Parathyroid adenoma (tissue), 2 donors: ENCODE measurements at regions not wholly inside any gene's neighbourhood (a gene's known extent, or its start where the extent isn't known, plus 50 kb on each side); places are given as distances from the start of the nearest gene placed in this dataset.

Experiments used
- H2AFZ ChIP-seq: fragments of 300-600 bp; sonication (generic); one replicate; pipeline ENCODE4 v1.7.0; 2017; ENCODE audit warnings: antibody characterized with exemption, mild to moderate bottlenecking
- H3K27ac ChIP-seq: fragments of 300-600 bp; sonication (generic); one replicate; pipeline ENCODE4 v1.7.0; 2017
- H3K27me3 ChIP-seq: fragments of 300-600 bp; sonication (generic); one replicate; pipeline ENCODE4 v1.7.0; 2017; ENCODE audit warnings: low read length; ENCODE audit not compliant: control insufficient read depth, insufficient read depth
- H3K36me3 ChIP-seq: fragments of 300-600 bp; sonication (generic); one replicate; pipeline ENCODE4 v1.7.0; 2017; ENCODE audit warnings: low read length; ENCODE audit not compliant: control insufficient read depth, insufficient read depth
- H3K4me1 ChIP-seq: fragments of 300-600 bp; sonication (generic); one replicate; pipeline ENCODE4 v1.7.0; 2017; ENCODE audit warnings: control low read depth
- H3K4me2 ChIP-seq: fragments of 300-600 bp; sonication (generic); one replicate; pipeline ENCODE4 v1.7.0; 2017; ENCODE audit warnings: low read length
- H3K4me3 ChIP-seq: fragments of 300-600 bp; sonication (generic); one replicate; pipeline ENCODE4 v1.7.0; 2017; ENCODE audit warnings: low read depth, low read length
- H3K79me2 ChIP-seq: fragments of 300-600 bp; sonication (generic); one replicate; pipeline ENCODE4 v1.7.0; 2017; ENCODE audit warnings: control low read depth
- H3K9ac ChIP-seq: fragments of 300-600 bp; sonication (generic); one replicate; pipeline ENCODE4 v1.7.0; 2017; ENCODE audit warnings: mild to moderate bottlenecking
- H3K9me3 ChIP-seq: fragments of 300-600 bp; sonication (generic); one replicate; pipeline ENCODE4 v1.7.0; 2017; ENCODE audit warnings: low read length; ENCODE audit not compliant: control insufficient read depth
- CTCF ChIP-seq: fragments of 300-600 bp; sonication (generic); IDR thresholded peaks from one replicate; pipeline ENCODE4 v1.7.0; 2017; ENCODE audit warnings: antibody characterized with exemption, mild to moderate bottlenecking
- donor health status: primary hyperparathyroidism.

- Histone ChIP-seq H3K27ac (no peak overlapping the region), H3K4me2 (no peak overlapping the region), H2AFZ (no peak overlapping the region), H3K79me2 (no peaks in the 10 kb centered on the region), H3K27me3 (no peaks in the 10 kb centered on the region), H3K9me3 (no peaks in the 10 kb centered on the region), H3K4me1 (no peaks in the 10 kb centered on the region), H3K36me3 (no peaks in the 10 kb centered on the region), H3K4me3 (no peak overlapping the region), H3K9ac (no peak overlapping the region)
- TF ChIP-seq CTCF: no peak
Observed at GRCh38 chr3:30155755-30156154, 450.6 kb upstream of the TGFBR2 start.

DNA sequence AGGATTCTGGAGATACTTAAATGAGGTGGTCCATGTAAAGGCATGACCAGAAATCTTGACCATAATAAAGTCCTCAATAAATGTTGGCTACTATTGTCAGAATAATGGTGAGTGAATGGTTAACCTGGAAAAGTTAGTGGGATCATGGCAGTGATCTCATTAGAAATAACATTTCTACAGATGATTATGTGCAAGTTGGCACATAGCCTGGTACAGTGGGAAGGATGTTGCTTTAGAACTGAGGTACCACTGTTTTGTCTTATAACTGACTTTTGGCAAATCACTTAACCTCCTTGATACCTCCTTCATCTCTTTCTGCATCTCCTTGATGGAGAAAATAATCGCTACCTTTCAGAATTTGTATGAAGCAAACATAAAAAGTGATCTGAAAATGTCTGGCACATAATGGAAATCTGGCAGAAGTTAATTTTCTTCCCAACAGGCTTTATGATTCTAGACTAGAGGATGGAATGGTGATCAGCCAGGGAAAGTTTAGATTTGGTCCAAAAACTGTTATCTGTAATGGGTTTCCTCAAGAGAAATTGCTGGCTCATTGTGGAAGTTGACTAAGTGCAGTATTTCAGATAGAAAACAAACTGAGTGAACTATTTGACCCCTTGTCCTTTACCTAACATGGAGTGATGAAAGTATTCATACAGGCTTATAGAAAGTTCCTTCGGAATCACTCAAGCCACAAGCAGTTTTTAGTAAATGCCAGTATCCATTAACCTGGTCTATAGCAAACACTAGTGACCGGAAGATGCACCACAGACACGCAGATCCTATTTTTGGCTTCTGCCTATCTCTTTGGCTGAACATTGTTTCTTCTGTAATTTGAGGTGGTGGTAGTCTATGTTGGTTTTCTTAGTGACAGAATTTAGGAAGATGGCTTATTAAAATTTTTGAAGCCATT lies 449.6 kb upstream of the TGFBR2 start:
- H3K4me2 ChIP-seq: no peak overlapping the region
- H3K9ac ChIP-seq: no peak overlapping the region
- no peak overlapping the region for H3K27ac ChIP-seq
- H3K36me3 ChIP-seq: no peaks in the 10 kb centered on the region
- TF ChIP-seq CTCF: no peak
- H2AFZ ChIP-seq: no peak overlapping the region
- H3K27me3 ChIP-seq: no peaks in the 10 kb centered on the region
- no peak overlapping the region for H3K4me3 ChIP-seq
- H3K4me1 ChIP-seq: no peaks in the 10 kb centered on the region
- H3K9me3 ChIP-seq: no peaks in the 10 kb centered on the region
- no peaks in the 10 kb centered on the region for H3K79me2 ChIP-seq

DNA sequence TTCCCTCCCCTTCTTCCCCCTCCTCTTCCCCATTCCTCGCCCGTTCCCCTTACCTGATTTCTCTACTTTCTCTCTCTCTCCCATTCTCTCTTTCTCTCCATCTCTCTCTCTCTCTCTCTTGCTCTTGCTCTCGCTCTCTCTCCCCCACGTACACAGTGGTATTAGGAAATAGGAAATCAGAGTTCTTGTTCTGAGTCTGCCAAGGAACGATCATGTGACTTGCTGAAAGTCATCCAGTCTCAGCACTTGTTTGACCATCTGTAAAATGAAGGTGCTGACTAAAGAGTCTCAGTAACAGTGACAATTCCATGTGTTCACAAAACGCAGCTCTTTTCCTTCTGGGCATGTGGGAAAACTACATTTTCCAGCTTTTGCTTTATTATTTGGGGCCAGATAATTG lies 445.0 kb upstream of the TGFBR2 start:
- Histone ChIP-seq H3K4me2 (no peak overlapping the region), H3K79me2 (no peaks in the 10 kb centered on the region), H3K9me3 (no peaks in the 10 kb centered on the region), H3K4me3 (no peak overlapping the region), H3K27me3 (no peaks in the 10 kb centered on the region), H3K27ac (no peak overlapping the region), H3K36me3 (no peaks in the 10 kb centered on the region), H3K4me1 (no peaks in the 10 kb centered on the region), H2AFZ (no peak overlapping the region), H3K9ac (no peak overlapping the region)
- no peak for TF ChIP-seq CTCF

DNA sequence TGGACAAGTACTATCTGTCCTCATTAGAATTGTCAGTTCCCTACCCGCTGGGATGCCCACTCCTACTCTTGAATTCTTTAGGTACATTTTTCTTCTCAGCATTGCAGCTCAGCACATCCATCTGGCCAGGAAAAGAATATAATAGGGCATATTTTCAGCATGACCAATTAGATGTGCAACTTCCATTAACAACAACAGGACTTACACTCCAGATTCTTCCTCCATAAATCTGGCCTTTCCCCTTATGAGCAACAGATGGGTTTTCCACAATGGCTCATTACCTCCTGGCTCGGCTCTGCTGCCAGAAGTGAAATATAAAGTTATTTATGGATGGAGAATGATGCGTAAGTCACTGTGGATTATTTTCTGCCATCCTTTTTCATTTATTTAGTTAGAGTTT lies 443.8 kb upstream of the TGFBR2 start:
- Histone ChIP-seq H3K36me3 (no peaks in the 10 kb centered on the region), H3K27ac (no peak overlapping the region), H2AFZ (no peak overlapping the region), H3K79me2 (no peaks in the 10 kb centered on the region), H3K9ac (no peak overlapping the region), H3K4me3 (no peak overlapping the region), H3K4me2 (no peak overlapping the region), H3K9me3 (no peaks in the 10 kb centered on the region), H3K27me3 (no peaks in the 10 kb centered on the region), H3K4me1 (no peaks in the 10 kb centered on the region)
- no peak for TF ChIP-seq CTCF

DNA sequence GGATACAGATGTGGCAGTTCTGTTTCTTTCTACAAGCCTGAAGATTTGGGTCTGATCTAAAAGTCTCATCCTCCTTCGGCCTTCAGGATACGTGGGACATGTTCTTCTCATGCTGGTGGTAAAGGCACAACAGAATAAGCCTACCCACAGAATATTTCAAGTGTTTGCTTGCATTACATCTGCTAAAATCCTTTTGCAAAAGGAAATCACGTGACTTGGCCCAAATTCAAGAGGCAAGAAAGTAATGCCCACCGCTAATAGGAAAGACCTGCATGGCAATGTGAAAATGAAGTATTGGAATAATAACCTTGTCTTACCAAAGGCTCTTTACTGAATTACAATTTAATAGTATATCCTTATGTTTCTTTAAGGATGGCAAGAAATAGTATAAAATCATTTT lies 439.9 kb upstream of the TGFBR2 start:
- H3K4me1 ChIP-seq: no peaks in the 10 kb centered on the region
- H3K27me3 ChIP-seq: no peaks in the 10 kb centered on the region
- no peaks in the 10 kb centered on the region for H3K36me3 ChIP-seq
- H3K9me3 ChIP-seq: no peaks in the 10 kb centered on the region
- no peak overlapping the region for H3K9ac ChIP-seq
- H2AFZ ChIP-seq: no peak overlapping the region
- TF ChIP-seq CTCF: no peak
- no peaks in the 10 kb centered on the region for H3K79me2 ChIP-seq
- H3K4me2 ChIP-seq: no peak overlapping the region
- no peak overlapping the region for H3K4me3 ChIP-seq
- no peak overlapping the region for H3K27ac ChIP-seq
